Amniotic stem cell (primary cell): ENCODE measurements at regions not wholly inside any gene's neighbourhood (a gene's known extent, or its start where the extent isn't known, plus 50 kb on each side); places are given as distances from the start of the nearest gene placed in this dataset.

Experiments used
- DNase-seq: peaks from one replicate; lab custom pipeline; 2025; lab: John Stamatoyannopoulos, UW

GRCh38 chr10:124264271-124264670, 154.5 kb downstream of the OAT start:
- DNase-seq: no peak

GRCh38 chr10:124263726-124264125, 155.0 kb downstream of the OAT start:
- no peak for DNase-seq

GRCh38 chr10:124262971-124263370, 155.8 kb downstream of the OAT start:
- no peak for DNase-seq

- DNase-seq: no peak
Observed at GRCh38 chr10:124262234-124262865, 156.4 kb downstream of the OAT start.

GRCh38 chr10:124259139-124259825, 159.4 kb downstream of the OAT start:
- no peak for DNase-seq

GRCh38 chr10:124257781-124258180, 160.9 kb downstream of the OAT start:
- DNase-seq: no peak

GRCh38 chr10:124256151-124256550, 162.6 kb downstream of the OAT start:
- DNase-seq: no peak

- no peak for DNase-seq
Observed at GRCh38 chr10:124255556-124255955, 162.2 kb upstream of the CHST15 start.

GRCh38 chr10:124254490-124254889, 161.1 kb upstream of the CHST15 start:
- DNase-seq: no peak

- no peak for DNase-seq
Observed at GRCh38 chr10:124253006-124253405, 159.6 kb upstream of the CHST15 start.

- no peak for DNase-seq
Observed at GRCh38 chr10:124252097-124252715, 158.8 kb upstream of the CHST15 start.

- DNase-seq: no peak
Observed at GRCh38 chr10:124251317-124252065, 158.1 kb upstream of the CHST15 start.

GRCh38 chr10:124250506-124250905, 157.1 kb upstream of the CHST15 start:
- no peak for DNase-seq

- DNase-seq: no peak
Observed at GRCh38 chr10:124249812-124250432, 156.5 kb upstream of the CHST15 start.

GRCh38 chr10:124249196-124249595, 155.8 kb upstream of the CHST15 start:
- DNase-seq: no peak

GRCh38 chr10:124248056-124249045, 155.0 kb upstream of the CHST15 start:
- DNase-seq: no peak

- no peak for DNase-seq
Observed at GRCh38 chr10:124245806-124246440, 152.5 kb upstream of the CHST15 start.

GRCh38 chr10:124245191-124245590, 151.8 kb upstream of the CHST15 start:
- DNase-seq: no peak

GRCh38 chr10:124244256-124244877, 151.0 kb upstream of the CHST15 start:
- DNase-seq: no peak

GRCh38 chr10:124243702-124244121, 150.3 kb upstream of the CHST15 start:
- DNase-seq: no peak
